ENCODE measurements at regions not wholly inside any gene's neighbourhood (a gene's known extent, or its start where the extent isn't known, plus 50 kb on each side); places are given as distances from the start of the nearest gene placed in this dataset.

- Histone ChIP-seq H4K20me1 (ENCODE audit: low read length) (no peaks in the 10 kb centered on the region), H3K36me3 (ENCODE audit: low read depth, low read length) (no peaks in the 10 kb centered on the region), H3K79me2 (ENCODE audit: low read length) (no peaks in the 10 kb centered on the region), H3K4me2 (ENCODE audit: low read length) (no peak overlapping the region), H3K4me1 (ENCODE audit: insufficient read depth, low read length) (no peaks in the 10 kb centered on the region), H3K27me3 (ENCODE audit: low read length) (peaks cover 55% of the 10 kb centered on the region), H3F3A (ENCODE audit: low read length, unreplicated experiment) (no peaks in the 10 kb centered on the region), H2AFZ (ENCODE audit: low read length) (no peak overlapping the region), H3K9me3 (ENCODE audit: low read length) (no peaks in the 10 kb centered on the region), H3K4me3 (ENCODE audit: low read length) (no peak overlapping the region), H3K9ac (ENCODE audit: low read length) (no peak overlapping the region), H3K9me2 (replicated peaks; ENCODE audit: low read length) (no peaks in the 10 kb centered on the region), H3K27ac (ENCODE audit: low read length) (no peak overlapping the region)
- BruUV-seq (replicated peaks): no TSS peak
- intact Hi-C loops (cut with micrococcal nuclease): no loop called here
- ATAC-seq (no peak), DNase-seq (no peak)
- TF ChIP-seq CTCF (conservative IDR thresholded peaks at IDR 0.05; ENCODE audit: low read depth, low read length) (no peak), EZH2phosphoT487 (IDR thresholded peaks at IDR 0.05; ENCODE audit: borderline replicate concordance, low read length) (no peak)
- CTCF ChIA-PET: no interaction called here
- POLR2A ChIA-PET (ENCODE audit: unreplicated experiment): no interaction called here
Observed at GRCh38 chr2:176733698-176734430, 464.6 kb downstream of the MTX2 start.

- H2AFZ ChIP-seq (ENCODE audit: low read length): no peak overlapping the region
- H3F3A ChIP-seq (ENCODE audit: low read length, unreplicated experiment): no peaks in the 10 kb centered on the region
- CTCF ChIA-PET: interaction anchor here (0.6 kb wide), 1 partner anchor 15 kb away, joined by 5 read pairs; no protein-coding TSS in a partner anchor
- H3K36me3 ChIP-seq (ENCODE audit: low read depth, low read length): no peaks in the 10 kb centered on the region
- no peak overlapping the region for H3K9ac ChIP-seq (ENCODE audit: low read length)
- ATAC-seq (no peak), DNase-seq (no peak)
- intact Hi-C loops (cut with micrococcal nuclease): no loop called here
- TF ChIP-seq CTCF (conservative IDR thresholded peaks at IDR 0.05; ENCODE audit: low read depth, low read length) (no peak), EZH2 (IDR thresholded peaks at IDR 0.05; ENCODE audit: low read length, unreplicated experiment) (no peak), EZH2phosphoT487 (IDR thresholded peaks at IDR 0.05; ENCODE audit: borderline replicate concordance, low read length) (no peak)
- BruUV-seq (replicated peaks): no TSS peak
- H3K27me3 ChIP-seq (ENCODE audit: low read length): peaks cover 58% of the 10 kb centered on the region
- H3K79me2 ChIP-seq (ENCODE audit: low read length): no peaks in the 10 kb centered on the region
- no peak overlapping the region for H3K4me2 ChIP-seq (ENCODE audit: low read length)
- H4K20me1 ChIP-seq (ENCODE audit: low read length): no peaks in the 10 kb centered on the region
- H3K9me2 ChIP-seq (replicated peaks; ENCODE audit: low read length): no peaks in the 10 kb centered on the region
- no peaks in the 10 kb centered on the region for H3K4me1 ChIP-seq (ENCODE audit: insufficient read depth, low read length)
- no peak overlapping the region for H3K27ac ChIP-seq (ENCODE audit: low read length)
- POLR2A ChIA-PET (ENCODE audit: unreplicated experiment): no interaction called here
- no peaks in the 10 kb centered on the region for H3K9me3 ChIP-seq (ENCODE audit: low read length)
- H3K4me3 ChIP-seq (ENCODE audit: low read length): no peak overlapping the region
Observed at GRCh38 chr2:176734868-176735267, 465.6 kb downstream of the MTX2 start.

- ChIA-PET CTCF (no interaction called here), POLR2A (ENCODE audit: unreplicated experiment) (no interaction called here)
- intact Hi-C loops (cut with micrococcal nuclease): no loop called here
- H3K36me3 ChIP-seq (ENCODE audit: low read depth, low read length): no peaks in the 10 kb centered on the region
- no peak overlapping the region for H3K4me3 ChIP-seq (ENCODE audit: low read length)
- ATAC-seq (no peak), DNase-seq (no peak)
- H3K27ac ChIP-seq (ENCODE audit: low read length): no peak overlapping the region
- H3K4me2 ChIP-seq (ENCODE audit: low read length): no peak overlapping the region
- H3K9me2 ChIP-seq (replicated peaks; ENCODE audit: low read length): no peaks in the 10 kb centered on the region
- BruUV-seq (replicated peaks): no TSS peak
- TF ChIP-seq CTCF (conservative IDR thresholded peaks at IDR 0.05; ENCODE audit: low read depth, low read length): no peak
- no peak for TF ChIP-seq EZH2phosphoT487 (IDR thresholded peaks at IDR 0.05; ENCODE audit: borderline replicate concordance, low read length)
- no peaks in the 10 kb centered on the region for H4K20me1 ChIP-seq (ENCODE audit: low read length)
- no peaks in the 10 kb centered on the region for H3K4me1 ChIP-seq (ENCODE audit: insufficient read depth, low read length)
- H2AFZ ChIP-seq (ENCODE audit: low read length): no peak overlapping the region
- peaks cover 64% of the 10 kb centered on the region for H3K27me3 ChIP-seq (ENCODE audit: low read length)
- no peaks in the 10 kb centered on the region for H3K9me3 ChIP-seq (ENCODE audit: low read length)
- H3K9ac ChIP-seq (ENCODE audit: low read length): no peak overlapping the region
- no peaks in the 10 kb centered on the region for H3K79me2 ChIP-seq (ENCODE audit: low read length)
- no peaks in the 10 kb centered on the region for H3F3A ChIP-seq (ENCODE audit: low read length, unreplicated experiment)
Observed at GRCh38 chr2:176742271-176742670, 470.3 kb upstream of the HNRNPA3 start.
